ENCODE measurements at regions not wholly inside any gene's neighbourhood (a gene's known extent, or its start where the extent isn't known, plus 50 kb on each side); places are given as distances from the start of the nearest gene placed in this dataset.

DNA sequence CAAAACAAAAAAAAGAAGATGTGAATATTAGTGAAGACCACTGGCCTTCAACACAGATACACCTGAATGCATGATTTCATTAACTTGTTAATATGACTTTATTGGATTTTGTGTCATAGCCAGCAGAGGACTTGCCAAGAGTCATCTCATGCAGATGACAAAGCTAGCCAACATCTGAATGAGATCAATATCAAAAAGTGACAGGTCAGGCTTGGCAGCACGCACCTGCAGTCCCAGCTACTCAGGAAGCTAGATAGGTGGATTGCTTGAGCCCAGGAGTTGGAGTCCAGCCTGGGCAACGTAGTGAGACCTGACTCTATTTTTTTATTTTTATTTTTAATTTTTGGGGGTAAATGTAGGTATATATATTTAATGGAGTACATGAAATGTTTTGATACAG lies 54.5 kb upstream of the TGIF1 start:
- H3K9me3 Mint-ChIP-seq = peaks cover 21% of the 10 kb centered on the region
- CTCF ChIA-PET = interaction anchor here (1.7 kb wide), 1 partner anchor 190 kb away, joined by 4 read pairs; no protein-coding TSS in a partner anchor
- H3K27me3 Mint-ChIP-seq (ENCODE audit: low read depth) = no peaks in the 10 kb centered on the region
- no peak overlapping the region for H3K4me3 Mint-ChIP-seq
- H3K27ac Mint-ChIP-seq = no peak overlapping the region
- intact Hi-C loops (cut with micrococcal nuclease) = no loop called here
- no peaks in the 10 kb centered on the region for H3K4me1 Mint-ChIP-seq (ENCODE audit: low read depth)
- peaks cover 3% of the 10 kb centered on the region for H3K36me3 Mint-ChIP-seq (ENCODE audit: low read depth)
- DNase-seq = no peak

DNA sequence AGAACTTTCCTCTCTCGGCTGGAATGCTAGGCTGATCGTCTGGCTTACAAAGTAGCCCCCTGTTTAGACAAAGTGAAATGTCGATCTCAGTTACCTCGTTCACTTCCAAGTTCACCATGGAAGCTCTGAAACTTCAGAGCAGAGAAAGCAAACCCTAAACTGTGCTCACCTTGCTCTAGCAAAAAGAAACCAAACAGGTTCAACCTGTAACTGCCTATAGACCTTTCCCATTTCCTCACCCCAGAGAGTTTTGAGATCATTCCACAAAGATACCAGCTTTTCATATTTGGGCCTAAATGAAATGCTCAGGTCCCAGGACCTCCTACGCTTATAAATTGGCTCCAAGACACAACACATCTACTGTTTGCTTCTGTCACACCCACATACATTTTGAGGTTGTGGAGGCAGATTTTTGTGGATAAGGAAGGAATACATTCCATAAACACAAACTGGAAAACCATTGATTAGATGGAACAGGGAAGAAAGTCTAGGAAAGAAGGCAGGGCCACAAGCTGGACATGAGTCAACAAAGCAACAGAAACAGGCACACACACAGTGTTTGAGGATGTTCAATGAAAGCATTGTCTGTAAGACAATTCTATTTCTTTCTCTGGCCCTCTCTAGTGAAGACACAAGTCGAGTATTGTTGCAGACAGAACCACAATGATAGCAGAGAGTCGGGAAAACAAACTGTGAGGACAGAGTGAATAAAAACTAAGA lies 52.8 kb upstream of the TGIF1 start:
- CTCF ChIA-PET = interaction anchor here (1.0 to 1.7 kb wide), 3 partner anchors 9 to 269 kb away, joined by 3 to 7 read pairs (median 5); no protein-coding TSS in a partner anchor
- H3K4me1 Mint-ChIP-seq (ENCODE audit: low read depth) = peaks cover 3% of the 10 kb centered on the region

DNA sequence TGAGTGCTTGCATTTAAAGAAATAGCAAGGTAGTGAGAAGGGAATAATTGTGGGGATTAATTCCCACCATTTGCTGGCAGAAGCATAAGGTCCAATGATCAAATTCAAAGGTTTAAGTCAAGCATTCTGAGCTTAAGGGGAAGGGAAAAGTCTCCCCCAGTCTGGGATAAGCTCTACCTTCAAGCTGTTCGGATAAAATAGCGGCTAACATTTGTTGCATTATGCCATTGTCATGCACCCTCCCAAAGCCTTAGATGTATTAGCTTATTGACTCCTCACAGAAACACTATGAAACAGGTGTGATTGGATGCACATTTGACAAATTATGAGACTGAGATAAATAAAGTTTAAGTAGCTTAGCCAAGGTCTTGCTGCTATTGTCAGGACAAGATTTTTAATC lies 52.2 kb upstream of the TGIF1 start:
- CTCF ChIA-PET = interaction anchor here (1.0 to 1.7 kb wide), 3 partner anchors 9 to 269 kb away, joined by 3 to 7 read pairs (median 5); no protein-coding TSS in a partner anchor

More for the DNA sequence above, 52.8 kb upstream of the TGIF1 start:
- intact Hi-C loops (cut with micrococcal nuclease) = no loop called here
- DNase-seq = no peak
- Mint-ChIP-seq H3K27ac (no peak overlapping the region), H3K36me3 (ENCODE audit: low read depth) (peaks cover 2% of the 10 kb centered on the region), H3K9me3 (peaks cover 24% of the 10 kb centered on the region), H3K27me3 (ENCODE audit: low read depth) (no peaks in the 10 kb centered on the region), H3K4me3 (no peak overlapping the region)

More for the DNA sequence above, 52.2 kb upstream of the TGIF1 start:
- Mint-ChIP-seq H3K4me1 (ENCODE audit: low read depth) (peaks cover 4% of the 10 kb centered on the region), H3K36me3 (ENCODE audit: low read depth) (peaks cover 2% of the 10 kb centered on the region), H3K9me3 (peaks cover 24% of the 10 kb centered on the region), H3K27ac (no peak overlapping the region), H3K4me3 (no peak overlapping the region), H3K27me3 (ENCODE audit: low read depth) (no peaks in the 10 kb centered on the region)
- intact Hi-C loops (cut with micrococcal nuclease) = no loop called here
- DNase-seq = no peak
